TTC549 (cell line): ENCODE measurements at regions not wholly inside any gene's neighbourhood (a gene's known extent, or its start where the extent isn't known, plus 50 kb on each side); places are given as distances from the start of the nearest gene placed in this dataset.

Experiments
- FAIRE-seq: peaks from 2 replicates; lab custom pipeline; 2012; peaks lifted over from hg19 to GRCh38; lab: Jason Lieb, UNC

DNA sequence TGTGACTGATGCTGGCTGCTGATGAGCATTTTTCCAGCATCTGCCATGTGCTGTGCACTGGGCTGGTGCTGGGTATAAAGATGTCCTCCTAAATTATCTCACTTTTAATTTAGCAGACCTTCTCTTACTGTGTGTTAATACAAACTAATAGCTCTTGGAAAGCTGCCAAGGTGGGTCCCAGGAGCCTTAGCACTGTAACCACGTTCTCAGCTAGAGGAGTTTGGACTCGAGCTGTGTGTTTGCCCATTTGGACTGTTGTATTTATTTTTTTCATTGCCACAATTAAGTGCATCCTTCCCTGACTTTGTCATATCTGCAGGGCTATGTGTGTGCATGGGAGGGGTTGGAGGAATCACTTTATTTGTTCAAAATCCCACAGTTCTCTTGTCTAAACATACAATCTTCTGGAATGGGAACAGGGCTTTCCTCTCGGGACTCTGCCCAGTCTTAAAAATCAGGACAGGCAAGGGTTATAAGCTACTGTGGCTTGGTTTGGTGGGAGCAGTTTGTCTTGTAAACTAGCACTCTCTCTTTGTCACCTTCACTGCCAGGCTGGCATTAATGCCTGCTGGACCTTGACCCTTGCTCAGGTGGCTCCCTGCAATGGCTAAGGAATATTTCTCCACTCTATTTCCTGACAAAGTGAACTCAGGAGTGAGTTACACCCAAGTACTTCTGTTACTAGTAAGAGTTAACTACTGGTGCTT, 129.7 kb upstream of the MGAT5 start:
- no peak for FAIRE-seq

DNA sequence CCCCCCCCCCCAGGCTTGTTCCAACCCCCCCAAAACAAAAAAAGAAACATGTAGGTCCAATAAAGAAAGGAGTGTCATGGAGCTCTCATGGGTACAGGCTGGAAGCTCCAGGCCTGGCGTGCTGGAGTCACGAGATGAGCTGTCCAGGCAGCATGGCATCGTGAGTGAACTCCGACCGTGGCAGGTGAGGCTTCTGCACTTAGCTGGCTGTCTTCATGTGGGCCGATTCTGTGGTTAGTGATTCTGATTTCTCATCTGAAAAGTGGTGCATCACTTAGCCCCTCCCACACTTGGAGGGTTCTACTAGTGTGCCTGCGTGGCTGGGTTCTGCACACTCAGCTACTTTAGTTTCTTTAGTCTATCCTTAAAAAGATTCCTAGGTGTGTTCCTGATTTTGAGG, 126.4 kb upstream of the MGAT5 start:
- no peak for FAIRE-seq

DNA sequence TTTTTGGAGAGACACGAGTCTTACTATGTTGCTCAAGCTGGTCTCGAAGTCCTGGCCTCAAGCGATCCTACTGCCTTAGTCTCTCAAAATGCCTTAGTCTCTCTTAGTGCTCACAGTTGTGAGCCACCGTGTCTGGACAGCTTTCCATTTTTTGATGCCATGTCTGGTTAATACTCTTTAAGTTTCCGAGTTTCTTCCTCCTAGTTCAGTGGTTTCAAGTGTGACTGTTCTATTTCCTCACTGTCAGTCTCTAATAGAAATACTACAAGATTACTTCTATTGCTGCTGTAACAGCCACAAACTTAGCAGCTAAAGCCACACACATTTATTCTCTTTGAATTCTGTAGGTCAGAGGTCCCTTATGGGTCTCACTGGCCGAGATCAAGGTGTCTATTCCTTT, 125.1 kb upstream of the MGAT5 start:
- no peak for FAIRE-seq

DNA sequence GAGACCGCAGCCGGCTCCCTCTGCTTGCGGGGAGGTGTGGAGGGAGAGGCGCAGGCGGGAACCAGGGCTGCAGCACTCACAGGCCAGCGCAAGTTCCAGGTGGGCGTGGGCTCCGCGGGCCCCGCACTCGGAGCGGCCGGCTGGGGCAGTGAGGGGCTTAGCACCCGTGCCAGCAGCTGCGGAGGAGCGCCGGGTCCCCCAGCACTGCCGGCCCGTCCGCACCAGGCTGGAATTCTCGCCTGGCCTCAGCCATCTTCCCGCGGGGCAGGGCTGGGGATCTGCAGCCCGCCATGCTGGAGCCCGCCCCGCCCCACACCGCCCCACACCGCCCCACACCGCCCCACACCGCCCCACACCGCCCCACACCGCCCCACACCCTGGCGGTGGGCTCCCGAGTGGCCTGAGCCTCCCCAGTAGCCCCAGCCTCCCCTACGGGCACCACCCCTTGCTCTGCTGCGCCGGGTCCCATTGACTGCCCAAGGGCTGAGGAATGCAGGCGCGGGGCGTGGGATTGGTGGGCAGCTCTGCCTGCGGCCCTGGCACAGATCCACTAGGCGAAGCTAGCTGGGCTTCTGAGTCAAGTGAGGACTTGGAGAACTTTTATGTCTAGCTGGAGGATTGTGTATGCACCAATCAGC, 123.9 kb upstream of the MGAT5 start:
- no peak for FAIRE-seq

DNA sequence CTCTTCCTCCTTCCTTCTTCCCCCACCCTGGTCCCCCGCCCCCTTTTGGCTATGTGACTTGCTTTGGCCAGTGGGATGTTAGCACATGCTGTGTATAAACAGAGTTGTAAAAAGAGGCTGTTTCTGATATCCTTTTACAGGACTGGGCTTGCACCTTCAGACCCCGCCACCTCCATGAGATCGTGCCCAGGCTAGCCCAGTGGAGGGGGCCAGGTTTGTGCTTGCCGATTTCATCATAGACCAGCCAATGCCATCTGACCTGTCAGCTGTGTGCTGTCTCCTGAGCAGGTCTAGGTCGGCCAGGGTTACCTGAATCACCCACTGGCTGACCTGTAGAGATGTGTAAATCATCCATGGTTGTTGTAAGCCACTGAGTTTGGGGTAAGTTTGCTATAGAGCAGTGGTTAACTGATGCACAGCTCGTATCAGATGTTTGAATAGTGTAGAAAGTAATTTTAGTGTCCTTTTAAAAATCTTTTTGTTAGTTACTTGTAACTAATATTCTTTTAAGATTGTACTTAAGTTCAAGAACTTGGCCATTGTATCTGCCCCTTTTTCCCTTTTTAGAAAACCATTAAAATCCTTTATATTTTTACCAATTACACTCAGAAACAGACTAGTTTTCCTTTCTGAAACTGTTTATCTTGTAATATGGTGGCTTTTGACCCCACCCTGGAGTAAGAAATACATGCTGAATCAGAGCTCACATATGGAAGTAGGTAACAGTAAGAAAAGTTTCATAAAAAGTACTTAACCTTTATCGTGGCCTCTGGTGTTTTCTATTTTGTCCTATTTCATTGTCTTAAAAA, 122.0 kb upstream of the MGAT5 start:
- FAIRE-seq, result no peak

DNA sequence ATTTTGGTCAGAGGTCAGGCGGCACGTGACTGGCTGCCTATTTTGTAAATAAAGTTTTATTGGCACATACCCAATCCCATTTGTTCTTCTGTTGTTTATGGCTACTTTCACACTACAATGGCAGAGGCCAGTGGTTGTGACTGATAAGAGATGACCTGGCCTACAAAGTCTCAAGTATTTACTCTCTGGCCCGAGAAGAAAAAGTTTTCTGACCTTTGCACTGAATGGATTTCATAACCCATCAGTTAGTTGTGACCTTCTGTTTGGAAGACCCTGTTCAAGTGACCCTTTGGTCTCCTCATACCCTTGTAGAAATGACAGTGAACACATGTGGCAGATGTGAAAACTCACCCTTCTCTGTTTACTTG, 121.4 kb upstream of the MGAT5 start:
- FAIRE-seq, result no peak

DNA sequence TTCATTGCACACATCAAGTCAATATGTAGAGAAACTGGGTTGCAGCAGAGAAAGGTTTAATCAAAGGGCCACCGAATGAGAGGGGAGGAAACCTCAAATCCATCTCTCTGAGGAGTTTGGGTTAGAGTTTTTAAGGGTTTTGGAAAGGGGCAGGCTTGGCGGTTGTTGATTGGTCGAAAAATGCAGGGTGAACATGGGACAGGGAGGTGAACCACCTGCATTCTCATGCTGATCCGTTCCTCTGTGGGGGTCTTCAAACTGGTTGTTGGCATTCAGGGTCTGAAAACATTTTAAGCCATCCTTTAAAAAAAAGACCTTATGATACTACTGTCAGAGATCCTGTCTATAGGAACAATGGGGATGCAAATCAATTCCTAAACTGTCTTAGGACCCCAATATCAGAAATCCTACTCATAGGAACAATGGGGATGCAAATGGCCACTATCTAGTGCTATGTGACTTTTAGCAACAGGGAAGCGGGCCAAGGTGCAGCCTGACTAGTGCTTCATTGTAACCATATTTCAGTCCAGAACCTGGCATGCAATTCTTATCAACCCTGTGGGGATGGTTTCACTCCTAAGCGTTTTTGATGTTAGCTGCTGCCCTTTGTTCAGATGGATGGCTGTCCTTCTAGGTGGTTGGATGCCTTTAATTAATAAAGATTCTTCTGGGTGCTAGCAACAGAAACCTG, 120.1 kb upstream of the MGAT5 start:
- no peak for FAIRE-seq

DNA sequence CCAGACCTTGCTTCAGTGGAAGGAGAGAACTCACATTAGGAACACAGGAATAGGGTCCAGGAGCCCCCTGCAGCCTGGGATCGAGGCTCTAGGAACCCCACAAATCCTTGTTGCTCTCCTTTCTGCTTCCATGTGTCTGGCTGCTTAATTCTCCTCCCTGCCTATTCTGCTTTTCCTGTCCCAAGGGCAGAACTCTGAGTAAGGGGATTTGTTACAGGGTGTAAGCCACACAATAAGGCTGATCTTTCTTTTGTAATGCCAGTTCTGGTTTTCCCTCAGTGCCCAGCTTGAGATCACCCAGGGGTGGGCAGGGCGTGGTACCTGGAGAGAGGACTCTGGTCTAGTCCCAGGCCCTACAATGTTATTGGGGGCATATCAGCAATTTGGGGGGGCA, 119.6 kb upstream of the MGAT5 start:
- FAIRE-seq, result no peak

DNA sequence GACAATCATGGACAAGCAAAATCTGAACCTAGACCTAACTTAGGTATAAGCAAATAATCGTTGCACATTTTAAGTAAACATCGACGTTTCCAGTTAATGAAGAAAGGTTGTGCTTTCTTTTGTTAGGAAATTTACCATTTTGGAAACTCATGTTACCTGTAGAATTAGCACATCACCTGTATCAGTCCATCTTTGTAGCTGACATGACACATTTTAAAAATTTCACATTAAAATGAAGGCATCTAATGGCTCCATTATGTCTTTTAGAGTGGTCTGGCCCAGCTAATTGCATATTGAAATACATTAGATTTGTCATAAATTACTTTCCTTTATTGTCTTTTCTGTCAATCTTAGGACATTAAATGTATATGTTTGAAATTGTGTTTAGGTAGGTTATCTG, 119.0 kb upstream of the MGAT5 start:
- FAIRE-seq, result no peak

DNA sequence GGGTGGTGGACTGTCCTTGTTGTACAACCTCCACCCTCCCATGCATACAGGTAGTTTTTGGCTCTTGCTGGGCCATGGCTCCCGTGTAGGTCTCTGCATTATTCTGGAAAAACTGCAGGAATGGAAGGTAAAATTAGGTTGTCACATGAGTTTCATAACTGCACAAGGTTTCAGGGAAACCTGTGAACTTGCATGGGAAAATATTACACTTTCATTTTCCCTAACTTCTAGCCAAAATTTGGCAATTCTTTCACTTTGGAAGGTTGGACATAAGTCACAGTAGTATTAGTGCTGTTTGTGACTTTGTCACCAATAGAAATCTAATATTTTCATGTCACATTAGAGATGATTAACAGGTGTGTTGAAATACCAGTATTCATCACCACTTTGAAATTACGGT, 118.1 kb upstream of the MGAT5 start:
- FAIRE-seq, result no peak

DNA sequence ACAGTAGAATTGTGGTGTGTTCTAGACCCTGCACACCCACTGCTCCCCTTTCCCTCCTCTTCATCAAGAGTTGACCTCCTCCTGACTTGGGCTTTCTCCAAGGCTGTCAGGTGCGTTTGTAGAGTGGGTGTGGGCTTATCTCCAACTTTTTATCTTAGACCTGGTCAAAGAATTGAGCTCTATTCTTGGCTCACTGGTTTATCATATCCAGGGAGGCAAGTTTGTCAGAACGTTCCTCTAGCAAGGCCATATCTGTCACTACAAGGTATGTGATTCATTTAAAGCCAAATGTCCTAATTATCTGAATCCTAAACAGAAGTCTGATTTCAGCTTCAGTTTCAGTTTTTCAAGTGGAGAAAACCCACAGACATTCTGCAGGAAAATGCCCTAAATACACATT, 117.1 kb upstream of the MGAT5 start:
- no peak for FAIRE-seq

DNA sequence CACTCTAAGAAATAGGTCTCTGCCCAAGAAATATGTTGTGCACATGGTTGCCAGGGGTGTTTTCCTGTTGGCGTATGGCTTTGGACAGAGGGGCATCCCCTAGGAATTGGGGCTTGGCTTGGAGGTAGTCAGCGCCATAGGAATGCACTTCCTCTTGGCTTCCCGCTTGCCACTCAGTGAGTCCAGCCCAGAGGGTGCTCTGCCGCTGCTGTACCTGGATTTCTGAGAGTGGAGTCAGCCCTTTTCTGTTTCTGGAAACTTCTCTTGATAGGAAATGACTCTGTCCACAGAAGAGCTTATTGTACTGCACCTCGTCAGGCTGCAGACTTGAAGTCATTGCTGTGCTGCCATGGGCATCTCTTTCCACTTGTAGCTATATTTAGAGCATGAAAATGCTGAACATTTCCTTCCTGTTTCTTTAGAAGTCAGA, 116.7 kb upstream of the MGAT5 start:
- FAIRE-seq, result no peak

DNA sequence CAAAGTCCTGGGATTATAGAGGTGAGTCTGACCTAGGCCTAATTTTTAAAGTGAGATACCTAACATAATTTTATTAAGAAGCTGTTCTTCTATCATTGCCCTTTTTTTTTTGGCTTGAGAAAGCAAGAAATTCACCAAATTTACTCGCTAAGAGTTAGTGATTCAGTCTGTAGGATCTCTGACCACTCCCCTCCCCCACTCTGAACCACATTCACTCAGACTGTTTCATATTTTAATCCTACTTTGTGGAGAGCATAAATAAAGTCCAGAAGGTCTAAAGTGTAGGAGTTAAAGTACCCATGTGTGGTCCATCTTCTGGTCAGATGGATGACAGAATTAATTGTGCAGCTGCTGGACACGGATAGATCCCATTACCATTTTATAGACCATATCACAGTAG, 115.8 kb upstream of the MGAT5 start:
- FAIRE-seq, result no peak

DNA sequence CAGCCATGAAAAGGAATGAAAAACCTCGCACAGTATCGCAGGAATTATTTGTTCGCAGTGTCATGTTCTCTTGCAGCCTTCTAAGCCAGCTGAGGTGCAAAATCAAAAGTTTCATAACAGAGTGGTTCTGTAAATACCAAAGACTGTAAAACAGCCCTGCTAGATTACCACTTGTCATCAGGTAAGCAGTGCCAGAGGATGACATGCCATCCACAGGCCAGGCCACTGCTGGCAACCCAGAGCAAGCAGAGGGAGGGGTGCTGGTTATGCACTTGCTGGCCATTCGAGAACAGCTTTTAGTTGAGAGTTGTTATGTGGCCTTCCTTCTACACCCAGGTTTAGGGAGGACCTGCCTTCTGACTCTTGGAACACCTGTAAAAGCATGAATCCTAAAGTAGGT, 114.3 kb upstream of the MGAT5 start:
- no peak for FAIRE-seq

DNA sequence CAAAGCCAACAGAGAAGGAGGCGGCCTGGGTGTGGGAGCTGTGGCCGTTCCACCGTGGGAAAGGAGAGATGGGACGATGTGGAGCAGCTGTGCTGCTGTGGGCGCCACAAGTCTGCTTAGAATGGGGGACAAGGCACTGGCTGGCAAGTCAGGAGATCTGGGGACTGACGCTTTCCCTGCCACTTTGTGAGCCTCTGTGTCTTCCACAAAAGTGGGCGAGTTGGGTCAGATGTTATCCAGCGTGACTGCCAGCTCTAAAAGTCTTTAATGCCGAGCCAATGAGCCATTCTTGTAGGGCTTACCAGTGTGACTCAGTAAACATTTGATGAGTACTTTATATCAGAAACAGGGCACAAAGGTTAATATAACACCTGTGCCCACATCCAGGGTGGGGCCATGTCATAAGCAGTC, 113.6 kb upstream of the MGAT5 start:
- FAIRE-seq, result no peak

DNA sequence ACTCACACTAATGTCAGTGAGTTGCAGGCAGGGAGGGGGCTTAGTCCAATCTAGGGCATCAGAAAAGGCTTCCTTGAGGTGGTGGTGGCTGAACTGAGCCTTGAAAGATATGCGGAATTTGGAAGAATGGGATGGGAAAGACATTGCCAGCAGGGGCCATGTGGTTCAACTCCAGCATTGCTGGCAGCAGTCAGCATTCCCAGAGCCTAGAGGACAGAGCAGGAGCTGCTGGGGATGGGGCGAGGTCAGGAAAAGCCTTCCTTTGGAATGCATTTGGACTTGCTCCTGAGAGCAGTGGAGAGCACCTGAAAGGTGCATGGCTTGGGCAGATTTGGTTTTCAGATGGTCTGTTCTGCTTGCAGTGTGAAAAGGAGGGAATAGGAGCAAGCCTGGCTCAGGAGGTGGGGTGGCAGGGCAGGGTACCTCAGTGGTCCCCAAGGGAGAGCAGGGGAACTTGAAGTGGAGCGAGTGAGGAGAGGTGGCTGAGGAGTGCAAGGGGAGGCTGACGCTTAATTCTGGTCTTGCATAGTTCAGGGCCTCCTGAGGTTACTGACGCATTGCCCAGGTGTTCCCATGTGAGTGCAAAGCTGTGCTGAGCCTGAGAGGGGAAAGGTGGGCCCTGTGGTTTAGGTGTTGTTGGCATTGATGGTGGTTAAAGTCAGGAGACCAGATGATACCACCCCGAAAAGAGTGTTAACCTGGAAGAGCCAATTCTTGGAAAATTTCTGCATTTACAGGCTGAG, 112.1 kb upstream of the MGAT5 start:
- FAIRE-seq, result no peak

DNA sequence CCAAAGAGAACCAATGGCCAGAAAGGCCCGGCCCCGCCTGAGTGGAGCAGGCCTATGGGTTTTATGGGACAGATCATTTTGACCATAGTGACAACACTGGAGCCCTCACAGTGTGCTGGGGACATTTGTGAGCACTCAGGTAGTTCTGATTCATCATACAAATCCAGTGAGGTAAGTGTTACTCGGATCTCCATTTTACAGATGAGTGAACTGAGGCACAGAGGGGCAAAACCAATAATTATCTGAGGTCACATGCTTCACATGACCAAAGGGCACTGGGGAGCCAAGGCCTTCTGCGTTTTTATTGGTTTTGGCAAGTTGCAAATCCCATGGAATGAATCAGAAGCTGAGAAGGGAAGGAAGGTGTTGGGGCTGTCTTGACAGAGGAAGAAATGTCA, 111.5 kb upstream of the MGAT5 start:
- FAIRE-seq, result no peak

DNA sequence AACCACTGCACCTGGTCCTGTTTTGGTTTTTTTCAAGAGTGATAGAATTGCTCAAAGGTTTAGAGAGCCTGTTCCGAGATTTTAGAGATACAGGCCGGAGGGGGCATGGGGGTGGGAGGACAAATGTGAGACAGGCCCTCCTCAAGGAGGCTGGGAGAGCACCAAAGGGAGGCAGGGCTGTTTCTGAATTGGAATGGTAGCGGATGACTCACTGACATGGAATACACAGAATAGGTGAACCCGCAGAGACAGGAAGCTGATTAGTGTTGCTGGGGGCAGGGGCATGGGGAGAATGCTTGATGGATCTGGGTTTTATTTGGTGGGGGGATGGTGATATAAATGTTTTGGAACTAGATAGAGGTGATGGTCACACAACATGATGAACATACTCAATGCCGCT, 111.0 kb upstream of the MGAT5 start:
- no peak for FAIRE-seq

DNA sequence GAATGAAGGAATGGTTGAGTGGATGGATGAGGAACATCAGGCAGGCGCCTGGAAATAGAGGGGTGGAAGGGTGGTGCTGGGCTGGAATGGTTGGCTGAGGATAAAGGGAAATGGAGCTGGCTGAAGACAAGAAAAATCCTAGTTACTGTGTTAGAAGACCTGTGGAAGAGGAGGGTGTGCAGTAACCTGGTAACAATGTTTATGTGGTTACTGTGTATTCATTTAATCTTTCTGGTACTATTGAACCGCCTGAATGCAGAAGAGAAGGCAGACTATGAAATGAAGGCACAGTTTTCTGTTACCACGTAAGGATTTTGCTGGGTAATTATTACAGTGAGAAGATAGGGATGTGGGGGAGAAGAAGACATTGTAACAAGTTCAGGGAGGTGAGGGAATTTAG, 110.3 kb upstream of the MGAT5 start:
- no peak for FAIRE-seq

DNA sequence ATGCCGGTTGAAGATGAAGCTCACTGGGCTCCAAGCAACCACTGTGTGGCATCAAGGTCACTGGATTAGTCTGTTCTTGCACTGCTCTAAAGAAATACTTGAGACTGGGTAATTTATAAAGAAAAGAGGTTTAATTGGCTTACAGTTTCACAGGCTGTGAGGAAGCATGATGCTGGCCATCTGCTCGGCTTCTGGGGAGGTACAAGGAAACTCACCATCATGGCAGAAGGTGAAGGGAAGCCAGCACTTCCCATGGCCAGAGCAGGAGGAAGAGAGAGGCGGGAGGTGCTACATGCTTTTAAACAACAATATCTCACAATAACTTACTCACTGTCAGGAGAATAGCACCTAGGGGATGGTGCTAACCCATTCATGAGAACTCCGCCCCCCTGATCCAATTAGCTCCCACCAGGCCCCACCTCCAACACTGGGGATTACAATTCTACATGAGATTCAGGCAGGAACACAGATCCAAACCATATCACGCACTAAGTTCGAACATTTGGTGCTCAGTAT, 109.7 kb upstream of the MGAT5 start:
- no peak for FAIRE-seq

DNA sequence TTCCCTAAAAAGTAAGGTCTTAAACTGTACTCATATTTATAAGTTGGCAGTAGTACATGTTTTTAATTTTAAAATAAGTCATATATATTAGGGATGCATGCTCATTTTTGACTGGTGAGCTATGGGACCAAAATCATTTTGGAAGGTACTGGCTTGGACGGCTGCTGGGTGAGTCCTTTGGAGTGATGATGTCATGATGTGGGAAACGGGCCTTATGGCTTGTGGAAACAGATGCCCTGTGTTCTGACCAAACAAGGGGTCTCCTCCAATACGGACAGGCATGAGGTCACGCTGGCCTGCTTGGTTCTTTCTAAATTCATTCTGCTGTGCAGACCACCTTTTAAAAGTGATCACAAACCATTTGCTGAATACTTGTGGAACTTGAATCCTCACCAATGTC, 109.2 kb upstream of the MGAT5 start:
- no peak for FAIRE-seq

DNA sequence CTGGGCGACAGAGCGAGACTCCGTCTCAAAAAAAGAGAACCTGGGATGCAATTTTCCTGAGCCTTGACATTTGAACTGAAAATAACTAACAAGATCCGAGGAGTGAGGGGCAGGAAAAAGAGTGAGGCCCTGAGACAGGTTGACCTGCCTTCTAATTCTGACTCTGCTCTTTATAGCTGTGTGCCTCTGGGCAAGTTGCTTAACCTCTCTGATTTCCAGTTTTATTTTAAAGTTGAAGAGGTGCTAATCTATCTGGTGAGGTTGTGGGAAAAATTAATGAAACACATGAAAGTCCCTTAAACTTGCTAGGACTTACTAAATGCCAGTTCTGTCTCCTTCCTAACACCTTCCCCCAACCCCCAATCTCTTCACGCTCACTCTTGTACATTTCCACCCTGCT, 108.4 kb upstream of the MGAT5 start:
- no peak for FAIRE-seq
